Hepatocyte (in vitro differentiated cells): ENCODE measurements at regions not wholly inside any gene's neighbourhood (a gene's known extent, or its start where the extent isn't known, plus 50 kb on each side); places are given as distances from the start of the nearest gene placed in this dataset.

ENCODE experiments used
- DNase-seq: peaks from one replicate; pipeline ENCODE4 v3.0.0-alpha.2; 2016; ENCODE audit warnings: low spot score
- H2AFZ ChIP-seq: fragments of 200-600 bp; sonication (generic); 2 replicates; pipeline ENCODE4 v1.6.0; 2016; ENCODE audit warnings: antibody characterized with exemption, mild to moderate bottlenecking
- H3K27ac ChIP-seq: fragments of 200-600 bp; sonication (generic); 2 replicates; pipeline ENCODE4 v1.5.1; 2016; ENCODE audit warnings: mild to moderate bottlenecking
- H3K27me3 ChIP-seq: fragments of 200-600 bp; sonication (generic); 2 replicates; pipeline ENCODE4 v1.6.1; 2016
- H3K36me3 ChIP-seq: fragments of 200-600 bp; sonication (generic); replicated peaks from 2 replicates; pipeline ENCODE4 v1.5.1; 2016; ENCODE audit warnings: low read depth; ENCODE audit not compliant: insufficient read depth
- H3K4me1 ChIP-seq: fragments of 200-600 bp; sonication (generic); 2 replicates; pipeline ENCODE4 v1.5.1; 2016; ENCODE audit warnings: mild to moderate bottlenecking, moderate library complexity; ENCODE audit not compliant: insufficient read depth
- H3K4me2 ChIP-seq: fragments of 200-600 bp; sonication (generic); 2 replicates; pipeline ENCODE4 v1.6.0; 2016
- H3K4me3 ChIP-seq: fragments of 200-600 bp; sonication (generic); 2 replicates; pipeline ENCODE4 v1.5.1; 2016; ENCODE audit warnings: mild to moderate bottlenecking
- H3K79me2 ChIP-seq: fragments of 200-600 bp; sonication (generic); 2 replicates; pipeline ENCODE4 v1.6.0; 2017; ENCODE audit warnings: mild to moderate bottlenecking
- H3K9me2 ChIP-seq: fragments of 200-600 bp; sonication (generic); replicated peaks from 2 replicates; pipeline ENCODE4 v1.6.0; 2017; ENCODE audit warnings: mild to moderate bottlenecking; ENCODE audit not compliant: insufficient read depth
- H3K9me3 ChIP-seq: fragments of 200-600 bp; sonication (generic); 2 replicates; pipeline ENCODE4 v1.5.1; 2016; ENCODE audit warnings: low read depth, mild to moderate bottlenecking
- H4K20me1 ChIP-seq: fragments of 200-600 bp; sonication (generic); 2 replicates; pipeline ENCODE4 v1.6.0; 2016; ENCODE audit warnings: mild to moderate bottlenecking; ENCODE audit not compliant: insufficient read depth, poor library complexity, severe bottlenecking
- EZH2 ChIP-seq: fragments of 200-600 bp; sonication (generic); IDR thresholded peaks from 2 replicates; pipeline ENCODE4 v1.6.1; 2016; ENCODE audit warnings: antibody characterized with exemption, mild to moderate bottlenecking, borderline replicate concordance
- EZH2phosphoT487 ChIP-seq: fragments of 200-600 bp; sonication (generic); IDR thresholded peaks from one replicate; pipeline ENCODE4 v1.6.1; 2018; ENCODE audit warnings: antibody characterized with exemption, mild to moderate bottlenecking, low read depth, moderate library complexity; ENCODE audit not compliant: unreplicated experiment, severe bottlenecking
- WGBS: methylation state at CpG from one replicate; pipeline ENCODE4 v1.1.6; 2016; ENCODE audit warnings: low lambda C conversion rate; ENCODE audit errors: missing lambda C conversion rate; 5-methylcytosine and 5-hydroxymethylcytosine counted together
- TF ChIP-seq, protein P1 (sequence below): fragments of 200-600 bp; sonication (generic); IDR thresholded peaks from 2 replicates; pipeline ENCODE4 v1.5.1; 2016; ENCODE audit warnings: antibody characterized with exemption, mild to moderate bottlenecking; ENCODE audit not compliant: poor library complexity

DNA sequence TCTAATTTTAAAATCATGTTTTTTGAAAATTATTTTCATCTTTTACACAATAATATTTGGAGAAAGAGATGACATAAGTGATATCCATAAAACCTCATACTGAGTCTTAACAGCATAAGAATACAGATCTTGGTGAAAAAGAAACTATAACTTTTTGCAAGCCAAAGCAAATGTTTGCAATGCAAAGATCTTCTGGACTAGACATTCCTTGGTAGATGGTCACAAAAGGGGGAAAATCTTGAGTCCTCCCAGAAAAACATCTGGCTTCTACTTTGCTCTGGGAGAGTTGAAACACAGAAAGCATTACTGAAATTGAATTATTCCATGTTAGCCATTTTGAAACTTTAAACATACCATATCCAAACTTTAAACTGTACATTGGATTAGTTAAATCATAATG, 308.2 kb downstream of the ANXA1 start:
- no peak for DNase-seq
- TF ChIP-seq, protein P1, sequence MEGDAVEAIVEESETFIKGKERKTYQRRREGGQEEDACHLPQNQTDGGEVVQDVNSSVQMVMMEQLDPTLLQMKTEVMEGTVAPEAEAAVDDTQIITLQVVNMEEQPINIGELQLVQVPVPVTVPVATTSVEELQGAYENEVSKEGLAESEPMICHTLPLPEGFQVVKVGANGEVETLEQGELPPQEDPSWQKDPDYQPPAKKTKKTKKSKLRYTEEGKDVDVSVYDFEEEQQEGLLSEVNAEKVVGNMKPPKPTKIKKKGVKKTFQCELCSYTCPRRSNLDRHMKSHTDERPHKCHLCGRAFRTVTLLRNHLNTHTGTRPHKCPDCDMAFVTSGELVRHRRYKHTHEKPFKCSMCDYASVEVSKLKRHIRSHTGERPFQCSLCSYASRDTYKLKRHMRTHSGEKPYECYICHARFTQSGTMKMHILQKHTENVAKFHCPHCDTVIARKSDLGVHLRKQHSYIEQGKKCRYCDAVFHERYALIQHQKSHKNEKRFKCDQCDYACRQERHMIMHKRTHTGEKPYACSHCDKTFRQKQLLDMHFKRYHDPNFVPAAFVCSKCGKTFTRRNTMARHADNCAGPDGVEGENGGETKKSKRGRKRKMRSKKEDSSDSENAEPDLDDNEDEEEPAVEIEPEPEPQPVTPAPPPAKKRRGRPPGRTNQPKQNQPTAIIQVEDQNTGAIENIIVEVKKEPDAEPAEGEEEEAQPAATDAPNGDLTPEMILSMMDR, result no peak
- TF ChIP-seq EZH2phosphoT487 (no peak), EZH2 (no peak)
- H3K79me2 ChIP-seq, result no peaks in the 10 kb centered on the region
- no peaks in the 10 kb centered on the region for H3K9me2 ChIP-seq
- no peaks in the 10 kb centered on the region for H3K27me3 ChIP-seq
- no peak overlapping the region for H3K27ac ChIP-seq
- H3K9me3 ChIP-seq, result no peaks in the 10 kb centered on the region
- no peak overlapping the region for H3K4me2 ChIP-seq
- no peaks in the 10 kb centered on the region for H4K20me1 ChIP-seq
- H3K4me3 ChIP-seq, result no peak overlapping the region
- H2AFZ ChIP-seq, result no peak overlapping the region
- H3K4me1 ChIP-seq, result no peaks in the 10 kb centered on the region
- no peaks in the 10 kb centered on the region for H3K36me3 ChIP-seq

DNA sequence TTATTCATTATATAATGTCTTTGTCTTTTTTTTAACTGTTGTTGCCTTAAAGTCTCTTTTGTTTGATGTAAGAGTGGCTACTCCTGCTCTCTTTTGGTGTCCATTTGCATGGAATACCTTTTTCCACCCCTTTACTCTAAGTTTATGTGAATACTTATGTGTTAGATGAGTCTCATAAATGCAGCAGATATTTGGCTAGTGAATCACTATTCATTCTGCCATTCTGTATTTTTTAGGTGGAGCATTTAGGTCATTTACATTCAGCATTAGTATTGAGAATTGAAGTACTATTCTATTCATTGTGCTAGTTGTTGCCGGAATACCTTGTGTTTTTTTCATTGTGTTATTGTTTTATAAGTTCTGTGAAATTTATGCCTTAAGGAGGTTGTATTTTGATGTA, 317.1 kb downstream of the ANXA1 start:
- no peaks in the 10 kb centered on the region for H3K79me2 ChIP-seq
- TF ChIP-seq EZH2phosphoT487 (no peak), EZH2 (no peak)
- TF ChIP-seq, protein P1, result no peak

DNA sequence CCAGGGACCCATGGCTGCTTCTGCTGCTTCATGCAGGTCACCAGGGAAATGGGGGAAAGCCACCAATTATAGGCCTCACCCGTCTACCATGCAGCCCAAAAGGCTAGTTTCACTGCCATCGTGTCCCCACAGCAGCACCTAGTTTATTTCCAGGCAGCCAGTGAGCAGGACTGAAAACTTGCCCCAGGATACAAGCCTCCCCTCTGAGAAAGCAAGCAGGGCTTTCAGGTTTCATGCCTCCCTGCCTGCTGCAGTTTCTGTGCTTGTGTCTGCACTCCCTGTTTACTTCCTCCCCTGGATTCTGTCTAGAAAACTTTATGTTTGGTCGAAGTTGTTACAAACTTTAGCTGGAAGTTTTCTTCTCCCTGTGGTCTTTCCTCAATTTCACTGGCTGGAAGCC, 319.1 kb downstream of the ANXA1 start:
- no peak overlapping the region for H3K4me2 ChIP-seq
- DNase-seq, result no peak
- H3K9me3 ChIP-seq, result no peaks in the 10 kb centered on the region
- no peaks in the 10 kb centered on the region for H3K4me1 ChIP-seq
- 78% methylated on average over 3 of the region's 3 CpGs for WGBS
- no peaks in the 10 kb centered on the region for H3K9me2 ChIP-seq
- no peak for TF ChIP-seq EZH2
- no peak for TF ChIP-seq EZH2phosphoT487
- TF ChIP-seq, protein P1, result no peak
- H3K27ac ChIP-seq, result no peak overlapping the region
- no peaks in the 10 kb centered on the region for H3K36me3 ChIP-seq
- no peaks in the 10 kb centered on the region for H3K27me3 ChIP-seq
- H4K20me1 ChIP-seq, result no peaks in the 10 kb centered on the region
- no peak overlapping the region for H2AFZ ChIP-seq
- H3K4me3 ChIP-seq, result no peak overlapping the region
- H3K79me2 ChIP-seq, result no peaks in the 10 kb centered on the region

More for the DNA sequence above, 317.1 kb downstream of the ANXA1 start:
- WGBS, result 90% methylated on average over 1 of the region's 1 CpG
- H3K4me1 ChIP-seq, result no peaks in the 10 kb centered on the region
- H2AFZ ChIP-seq, result no peak overlapping the region
- H3K9me3 ChIP-seq, result no peaks in the 10 kb centered on the region
- no peaks in the 10 kb centered on the region for H3K36me3 ChIP-seq
- H3K9me2 ChIP-seq, result no peaks in the 10 kb centered on the region
- no peak overlapping the region for H3K4me3 ChIP-seq
- no peak overlapping the region for H3K27ac ChIP-seq
- no peaks in the 10 kb centered on the region for H3K27me3 ChIP-seq
- no peaks in the 10 kb centered on the region for H4K20me1 ChIP-seq
- no peak overlapping the region for H3K4me2 ChIP-seq
- no peak for DNase-seq

DNA sequence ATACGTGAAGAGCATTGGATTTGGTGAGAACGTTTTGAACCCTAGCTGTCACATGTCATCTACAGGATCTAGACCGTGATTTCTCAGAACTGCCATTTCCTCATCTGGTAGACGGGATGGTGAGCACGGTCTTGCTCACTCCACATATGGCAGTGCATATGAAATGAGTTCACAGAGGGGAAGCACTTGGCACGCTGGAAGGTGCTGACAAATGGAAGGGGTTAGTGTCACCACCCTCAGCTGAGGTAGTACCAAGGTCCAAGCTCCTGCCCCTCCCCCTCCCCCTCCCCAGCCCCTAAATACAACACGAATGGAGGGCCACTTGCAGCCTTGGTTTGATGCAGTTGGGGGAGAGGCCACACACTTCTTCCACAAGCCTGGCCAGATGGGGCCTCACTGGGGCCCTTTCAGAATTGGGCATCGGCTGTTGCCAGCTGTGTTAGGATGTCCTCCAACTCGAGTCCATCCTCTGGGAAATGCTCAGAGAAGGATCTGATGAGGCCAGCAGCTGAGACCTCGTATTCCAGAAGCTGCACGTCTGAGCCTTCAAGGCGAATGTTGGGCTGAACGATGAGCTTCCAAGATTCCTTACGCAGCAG, 322.4 kb downstream of the ANXA1 start:
- Histone ChIP-seq H4K20me1 (no peaks in the 10 kb centered on the region), H3K27ac (no peak overlapping the region), H3K79me2 (no peaks in the 10 kb centered on the region), H3K4me1 (no peaks in the 10 kb centered on the region), H2AFZ (no peak overlapping the region), H3K36me3 (no peaks in the 10 kb centered on the region), H3K27me3 (no peaks in the 10 kb centered on the region), H3K9me2 (no peaks in the 10 kb centered on the region), H3K4me2 (no peak overlapping the region), H3K9me3 (no peaks in the 10 kb centered on the region), H3K4me3 (no peak overlapping the region)
- TF ChIP-seq, protein P1, result no peak
- TF ChIP-seq EZH2, result no peak
- TF ChIP-seq EZH2phosphoT487, result no peak
- 93% methylated on average over 14 of the region's 14 CpGs for WGBS
- no peak for DNase-seq
